Stimulated activated CD4-positive, alpha-beta T cell treated with anti-CD3 and anti-CD28 coated beads, Interleukin-12 subunit alpha, Interleukin-12 subunit beta, amount 100 ng/mL, for 4 hours (primary cell): ENCODE measurements at regions not wholly inside any gene's neighbourhood (a gene's known extent, or its start where the extent isn't known, plus 50 kb on each side); places are given as distances from the start of the nearest gene placed in this dataset.
"Not testable (repeated sequence)": the region's sequence is repeated elsewhere in the genome, so short reads cannot be mapped to it uniquely, and the experiment has no call there.

ENCODE experiments used
- DNase-seq: peaks from one replicate; pipeline ENCODE4 v3.0.0-alpha.2; 2020

GRCh38 chr10:56537984-56538383 is 176.9 kb upstream of the ZWINT start:
- no peak for DNase-seq

GRCh38 chr10:56522166-56522565 is 161.1 kb upstream of the ZWINT start:
- no peak for DNase-seq

GRCh38 chr10:56508562-56508961 is 147.5 kb upstream of the ZWINT start:
- no peak for DNase-seq

GRCh38 chr10:56507033-56507432 is 146.0 kb upstream of the ZWINT start:
- no peak for DNase-seq

GRCh38 chr10:56505555-56505954 is 144.5 kb upstream of the ZWINT start:
- no peak for DNase-seq

- DNase-seq, result no peak
Measured at GRCh38 chr10:56496186-56496486, 135.1 kb upstream of the ZWINT start.

- DNase-seq, result no peak
Measured at GRCh38 chr10:56487746-56488145, 126.7 kb upstream of the ZWINT start.

GRCh38 chr10:56481521-56482091 is 120.5 kb upstream of the ZWINT start:
- DNase-seq, result no peak

- DNase-seq, result no peak
Measured at GRCh38 chr10:56472978-56473377, 111.9 kb upstream of the ZWINT start.

GRCh38 chr10:56470701-56471100 is 109.6 kb upstream of the ZWINT start:
- no peak for DNase-seq

- DNase-seq, result no peak
Measured at GRCh38 chr10:56469482-56469881, 108.4 kb upstream of the ZWINT start.

- no peak for DNase-seq
Measured at GRCh38 chr10:56466005-56466404, 104.9 kb upstream of the ZWINT start.

- DNase-seq, result no peak
Measured at GRCh38 chr10:56449770-56450169, 88.7 kb upstream of the ZWINT start.

- not testable (repeated sequence) for DNase-seq
Measured at GRCh38 chr10:56447613-56448012, 86.6 kb upstream of the ZWINT start.

GRCh38 chr10:56441337-56441736 is 80.3 kb upstream of the ZWINT start:
- DNase-seq, result not testable (repeated sequence)
